ENCODE measurements at regions not wholly inside any gene's neighbourhood (a gene's known extent, or its start where the extent isn't known, plus 50 kb on each side); places are given as distances from the start of the nearest gene placed in this dataset.

- H3K9ac ChIP-seq: no peak overlapping the region
- H3K4me1 ChIP-seq (ENCODE audit: low read depth, poor library complexity, severe bottlenecking): no peaks in the 10 kb centered on the region
- no peak overlapping the region for H2AFZ ChIP-seq (ENCODE audit: low read depth)
- no peaks in the 10 kb centered on the region for H3K36me3 ChIP-seq (ENCODE audit: insufficient read depth)
- no peaks in the 10 kb centered on the region for H4K20me1 ChIP-seq (ENCODE audit: insufficient read depth)
- H3K4me2 ChIP-seq: no peak overlapping the region
- H3K79me2 ChIP-seq (ENCODE audit: insufficient read depth, low read depth): no peaks in the 10 kb centered on the region
- H3K27me3 ChIP-seq (ENCODE audit: insufficient read depth, low read depth): no peaks in the 10 kb centered on the region
- TF ChIP-seq CTCF (conservative IDR thresholded peaks at IDR 0.05; ENCODE audit: low read depth, low read length): no peak
- H3K27ac ChIP-seq: no peak overlapping the region
- H3K4me3 ChIP-seq (IDR thresholded peaks at IDR 0.05; ENCODE audit: insufficient read depth, low read depth, low read length): no peak overlapping the region
Observed at GRCh38 chr2:20107776-20108175, 56.3 kb upstream of the LAPTM4A start.

- H3K79me2 ChIP-seq (ENCODE audit: insufficient read depth, low read depth): no peaks in the 10 kb centered on the region
- no peaks in the 10 kb centered on the region for H3K27me3 ChIP-seq (ENCODE audit: insufficient read depth, low read depth)
- no peaks in the 10 kb centered on the region for H3K36me3 ChIP-seq (ENCODE audit: insufficient read depth)
- H3K4me1 ChIP-seq (ENCODE audit: low read depth, poor library complexity, severe bottlenecking): no peaks in the 10 kb centered on the region
- no peak overlapping the region for H3K9ac ChIP-seq
- no peak for TF ChIP-seq CTCF (conservative IDR thresholded peaks at IDR 0.05; ENCODE audit: low read depth, low read length)
- H4K20me1 ChIP-seq (ENCODE audit: insufficient read depth): no peaks in the 10 kb centered on the region
- H3K4me3 ChIP-seq (IDR thresholded peaks at IDR 0.05; ENCODE audit: insufficient read depth, low read depth, low read length): no peak overlapping the region
- no peak overlapping the region for H2AFZ ChIP-seq (ENCODE audit: low read depth)
- no peak overlapping the region for H3K27ac ChIP-seq
- H3K4me2 ChIP-seq: no peak overlapping the region
Observed at GRCh38 chr2:20107352-20107751, 55.9 kb upstream of the LAPTM4A start.

- no peak overlapping the region for H2AFZ ChIP-seq (ENCODE audit: low read depth)
- no peak overlapping the region for H3K4me3 ChIP-seq (IDR thresholded peaks at IDR 0.05; ENCODE audit: insufficient read depth, low read depth, low read length)
- no peaks in the 10 kb centered on the region for H3K79me2 ChIP-seq (ENCODE audit: insufficient read depth, low read depth)
- no peak overlapping the region for H3K9ac ChIP-seq
- H3K4me2 ChIP-seq: no peak overlapping the region
- H3K36me3 ChIP-seq (ENCODE audit: insufficient read depth): no peaks in the 10 kb centered on the region
- no peak for TF ChIP-seq CTCF (conservative IDR thresholded peaks at IDR 0.05; ENCODE audit: low read depth, low read length)
- H3K27ac ChIP-seq: no peak overlapping the region
- no peaks in the 10 kb centered on the region for H4K20me1 ChIP-seq (ENCODE audit: insufficient read depth)
- no peaks in the 10 kb centered on the region for H3K4me1 ChIP-seq (ENCODE audit: low read depth, poor library complexity, severe bottlenecking)
- H3K27me3 ChIP-seq (ENCODE audit: insufficient read depth, low read depth): no peaks in the 10 kb centered on the region
Observed at GRCh38 chr2:20106746-20107145, 55.3 kb upstream of the LAPTM4A start.

- Histone ChIP-seq H3K4me2 (no peak overlapping the region), H3K4me1 (ENCODE audit: low read depth, poor library complexity, severe bottlenecking) (no peaks in the 10 kb centered on the region), H3K27ac (no peak overlapping the region), H3K36me3 (ENCODE audit: insufficient read depth) (no peaks in the 10 kb centered on the region), H3K79me2 (ENCODE audit: insufficient read depth, low read depth) (no peaks in the 10 kb centered on the region), H4K20me1 (ENCODE audit: insufficient read depth) (no peaks in the 10 kb centered on the region), H2AFZ (ENCODE audit: low read depth) (no peak overlapping the region), H3K27me3 (ENCODE audit: insufficient read depth, low read depth) (no peaks in the 10 kb centered on the region), H3K9ac (no peak overlapping the region), H3K4me3 (IDR thresholded peaks at IDR 0.05; ENCODE audit: insufficient read depth, low read depth, low read length) (no peak overlapping the region)
- no peak for TF ChIP-seq CTCF (conservative IDR thresholded peaks at IDR 0.05; ENCODE audit: low read depth, low read length)
Observed at GRCh38 chr2:20104900-20105545, 53.6 kb upstream of the LAPTM4A start.
